GM18505 (cell line): ENCODE measurements at regions not wholly inside any gene's neighbourhood (a gene's known extent, or its start where the extent isn't known, plus 50 kb on each side); places are given as distances from the start of the nearest gene placed in this dataset.
"Not testable (repeated sequence)": the region's sequence is repeated elsewhere in the genome, so short reads cannot be mapped to it uniquely, and the experiment has no call there.

Experiments
- ATAC-seq: cut with Tn5 transposase; IDR thresholded peaks from one replicate; pipeline ENCODE4 v1.9.1; 2021; ENCODE audit not compliant: unreplicated experiment
- POLR2A ChIP-seq: IDR thresholded peaks from 4 replicates; pipeline ENCODE4 v1.6.1; 2011; ENCODE audit warnings: borderline replicate concordance; ENCODE audit not compliant: insufficient read depth, insufficient read length; ENCODE audit errors: extremely low read depth

GRCh38 chr13:50524560-50524959 lies 318.9 kb downstream of the DLEU7 start:
- no peak for TF ChIP-seq POLR2A
- no peak for ATAC-seq

- no peak for TF ChIP-seq POLR2A
- no peak for ATAC-seq
These were observed 316.8 kb downstream of the DLEU7 start for GRCh38 chr13:50526661-50527071.

GRCh38 chr13:50527188-50527587 lies 316.3 kb downstream of the DLEU7 start:
- ATAC-seq: no peak
- no peak for TF ChIP-seq POLR2A

GRCh38 chr13:50527612-50528509 lies 315.6 kb downstream of the DLEU7 start:
- ATAC-seq: no peak
- TF ChIP-seq POLR2A: no peak

- no peak for ATAC-seq
- no peak for TF ChIP-seq POLR2A
These were observed 314.2 kb downstream of the DLEU7 start for GRCh38 chr13:50529154-50529882.

- no peak for ATAC-seq
- TF ChIP-seq POLR2A: no peak
These were observed 311.3 kb downstream of the DLEU7 start for GRCh38 chr13:50531917-50532899.

- ATAC-seq: no peak
- no peak for TF ChIP-seq POLR2A
These were observed 308.4 kb downstream of the DLEU7 start for GRCh38 chr13:50535050-50535449.

GRCh38 chr13:50537029-50537428 lies 306.5 kb downstream of the DLEU7 start:
- no peak for TF ChIP-seq POLR2A
- no peak for ATAC-seq

- no peak for TF ChIP-seq POLR2A
- ATAC-seq: no peak
These were observed 303.5 kb downstream of the DLEU7 start for GRCh38 chr13:50539791-50540530.

GRCh38 chr13:50543141-50543540 lies 300.4 kb downstream of the DLEU7 start:
- no peak for ATAC-seq
- TF ChIP-seq POLR2A: no peak

GRCh38 chr13:50543782-50544181 lies 299.7 kb downstream of the DLEU7 start:
- no peak for TF ChIP-seq POLR2A
- no peak for ATAC-seq

- no peak for ATAC-seq
- TF ChIP-seq POLR2A: no peak
These were observed 299.3 kb downstream of the DLEU7 start for GRCh38 chr13:50544211-50544610.

- not testable (repeated sequence) for ATAC-seq
These were observed 296.3 kb downstream of the DLEU7 start for GRCh38 chr13:50547175-50547574.
